Stimulated activated naive CD4-positive, alpha-beta T cell treated with Interleukin-2 at 50 U/mL for 16 hours (primary cell): ENCODE measurements at regions not wholly inside any gene's neighbourhood (a gene's known extent, or its start where the extent isn't known, plus 50 kb on each side); places are given as distances from the start of the nearest gene placed in this dataset.
"Not testable (repeated sequence)": the region's sequence is repeated elsewhere in the genome, so short reads cannot be mapped to it uniquely, and the experiment has no call there.

ENCODE experiments used
- DNase-seq: peaks from one replicate; lab custom pipeline; 2025; lab: John Stamatoyannopoulos, UW

DNA sequence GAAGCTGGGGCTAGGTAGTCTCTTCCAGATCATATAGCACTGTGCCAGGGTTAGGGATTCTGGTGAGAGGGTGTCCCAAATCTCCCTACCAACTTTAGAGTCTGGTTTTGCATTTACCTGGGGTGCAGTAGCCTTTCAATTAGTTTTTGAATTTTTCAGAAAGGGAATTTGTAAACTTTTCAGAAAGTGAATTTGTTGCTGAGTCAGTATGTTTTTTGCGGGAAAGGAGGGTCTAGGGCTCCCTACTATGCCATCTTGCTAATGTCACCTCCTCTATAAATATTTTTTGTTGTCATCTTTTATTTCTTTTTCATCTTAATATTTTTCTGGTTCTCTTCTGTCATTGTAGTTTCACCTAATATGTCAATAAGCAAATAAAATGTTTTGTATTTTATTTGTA is 95.8 kb upstream of the FAM98A start:
- no peak for DNase-seq

DNA sequence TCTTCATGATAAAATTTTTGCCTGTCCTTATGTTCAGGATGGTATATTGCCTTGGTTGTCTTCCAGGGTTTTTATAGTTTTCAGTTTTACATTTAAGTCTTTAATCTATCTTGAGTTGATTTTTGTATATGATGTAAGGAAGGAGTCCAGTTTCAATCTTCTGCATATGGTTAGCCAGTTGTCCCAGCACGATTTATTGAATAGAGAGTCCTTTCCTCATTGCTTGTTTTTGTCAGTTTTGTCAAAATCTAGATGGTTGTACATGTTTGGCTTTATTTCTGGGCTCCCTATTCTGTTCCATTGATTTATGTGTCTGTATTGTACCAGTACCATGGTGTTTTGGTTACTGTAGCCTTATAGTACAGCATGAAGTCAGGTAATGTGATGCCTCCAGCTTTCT is 91.6 kb upstream of the FAM98A start:
- not testable (repeated sequence) for DNase-seq

DNA sequence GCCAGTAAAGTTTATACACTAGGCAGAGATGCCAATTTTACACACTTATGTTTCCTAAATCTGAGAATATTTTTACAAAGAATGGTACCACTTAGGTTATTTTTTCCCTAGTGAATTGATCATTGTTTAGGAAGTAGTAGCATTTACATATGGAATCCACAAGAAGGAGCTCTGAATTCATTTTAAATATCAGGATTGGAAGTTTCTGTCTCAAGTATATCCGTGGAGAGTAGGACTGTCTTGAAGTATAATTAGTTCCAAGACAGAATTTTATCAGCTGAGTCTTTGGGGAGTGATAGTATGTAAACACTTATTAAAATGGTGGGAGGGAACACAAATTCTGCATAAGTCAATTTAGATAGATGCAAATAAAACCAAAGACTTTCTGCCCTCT is 82.3 kb upstream of the FAM98A start:
- DNase-seq = no peak

DNA sequence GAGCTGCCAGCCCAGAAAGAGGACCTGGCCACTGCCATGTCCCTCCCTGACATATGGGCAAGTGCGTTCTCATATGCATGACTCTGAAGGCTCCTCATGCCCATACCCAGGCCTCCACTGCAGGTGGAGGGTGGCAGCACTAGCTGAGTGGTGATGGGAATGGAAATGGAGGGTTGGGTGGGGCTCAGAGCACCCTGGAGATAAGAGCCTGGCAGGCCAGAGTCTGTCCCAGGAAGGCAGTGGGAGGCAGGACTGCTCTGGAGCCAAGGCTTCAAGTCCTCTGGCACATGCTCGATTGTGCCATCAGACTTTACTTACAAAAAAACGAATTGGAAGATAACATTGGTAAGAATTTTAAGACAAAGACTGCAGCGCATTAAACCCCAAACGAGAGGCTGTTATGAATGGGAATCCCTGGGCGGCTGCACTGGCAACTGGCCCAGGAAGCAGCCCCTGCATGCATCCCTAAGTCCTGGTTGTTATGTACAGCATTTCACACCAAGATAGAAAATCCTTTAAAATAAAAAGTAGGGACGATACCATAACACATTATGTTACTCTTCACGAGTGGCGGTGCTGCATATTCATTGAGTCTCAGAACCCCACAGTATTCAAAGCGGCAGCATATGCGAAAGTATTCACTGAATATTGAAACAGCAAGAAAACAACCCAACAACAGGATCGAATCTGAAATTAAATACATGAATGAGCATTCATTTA is 81.7 kb upstream of the FAM98A start:
- DNase-seq = no peak

DNA sequence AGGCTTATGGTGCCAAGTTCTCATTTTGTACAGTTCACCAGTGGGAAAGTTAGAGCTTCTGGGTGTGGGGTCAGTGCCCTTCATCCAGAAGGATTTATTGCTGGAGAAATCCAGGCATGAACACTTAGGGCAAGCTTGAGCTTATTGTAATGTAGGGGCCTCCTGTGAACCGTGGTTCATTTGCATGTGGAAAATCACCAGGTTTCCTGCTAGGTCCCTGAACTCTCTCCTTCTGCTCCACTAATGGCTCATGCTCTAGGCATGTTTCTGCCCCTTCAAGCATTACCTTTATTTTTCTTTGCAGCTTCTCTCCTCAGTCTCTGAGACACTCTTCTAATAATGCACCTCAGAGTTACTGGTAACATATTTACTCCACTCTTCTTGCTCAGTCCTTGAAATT is 79.3 kb upstream of the FAM98A start:
- DNase-seq = no peak

DNA sequence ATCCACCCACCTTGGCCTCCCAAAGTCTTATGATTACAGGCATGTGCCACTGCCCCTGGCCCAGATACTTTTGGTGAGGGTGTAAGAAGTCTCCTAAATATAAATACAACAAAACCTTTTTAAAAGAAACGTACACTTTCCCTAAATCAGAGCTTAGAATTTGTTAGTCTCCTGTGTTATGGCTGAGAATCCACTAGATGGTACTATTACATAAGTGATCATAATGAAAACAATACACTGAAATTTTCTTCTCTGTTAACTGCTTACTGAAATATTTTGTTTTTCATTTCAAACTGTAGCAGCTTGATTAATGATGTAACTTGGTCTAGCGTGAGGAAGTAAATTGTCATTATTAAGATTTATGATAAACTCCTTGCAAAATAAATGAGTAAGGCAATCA is 74.8 kb upstream of the FAM98A start:
- no peak for DNase-seq

DNA sequence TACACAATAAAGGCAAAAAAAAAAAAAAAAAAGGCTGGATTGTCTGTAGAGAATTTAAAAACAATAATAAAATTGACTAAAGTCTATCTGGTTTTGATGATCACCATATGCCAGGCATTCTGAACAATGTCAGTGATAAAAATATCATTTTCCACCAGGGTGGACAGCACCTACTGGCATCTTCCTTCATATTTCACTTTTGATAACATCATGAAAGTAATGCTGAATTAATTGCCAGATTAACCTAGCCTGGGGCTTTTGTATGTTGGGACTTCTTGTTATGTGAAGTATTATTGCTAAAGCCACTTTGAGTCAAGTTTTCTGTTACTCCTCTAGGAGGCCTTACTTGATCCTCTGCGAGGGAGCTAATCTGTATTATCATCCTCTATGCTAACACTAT is 73.8 kb upstream of the FAM98A start:
- DNase-seq = no peak

DNA sequence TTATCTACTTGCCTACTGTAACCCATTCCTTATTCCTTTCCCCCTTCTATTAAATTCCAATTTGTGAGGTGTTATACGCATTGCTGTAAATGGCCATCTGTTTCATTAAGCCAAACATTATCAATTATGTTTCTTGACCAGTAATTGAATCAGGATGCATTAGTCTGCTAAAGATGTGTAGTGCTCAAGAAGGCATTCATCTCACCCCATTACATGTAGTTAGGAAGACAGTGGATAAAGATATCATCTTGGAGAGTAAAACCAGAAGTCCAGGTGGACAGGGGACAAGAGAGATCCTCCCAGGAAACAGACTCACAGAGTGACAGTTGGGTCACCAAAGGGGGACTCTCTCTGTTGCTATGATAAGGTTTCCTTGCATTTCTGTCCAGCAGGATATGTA is 73.3 kb upstream of the FAM98A start:
- no peak for DNase-seq

DNA sequence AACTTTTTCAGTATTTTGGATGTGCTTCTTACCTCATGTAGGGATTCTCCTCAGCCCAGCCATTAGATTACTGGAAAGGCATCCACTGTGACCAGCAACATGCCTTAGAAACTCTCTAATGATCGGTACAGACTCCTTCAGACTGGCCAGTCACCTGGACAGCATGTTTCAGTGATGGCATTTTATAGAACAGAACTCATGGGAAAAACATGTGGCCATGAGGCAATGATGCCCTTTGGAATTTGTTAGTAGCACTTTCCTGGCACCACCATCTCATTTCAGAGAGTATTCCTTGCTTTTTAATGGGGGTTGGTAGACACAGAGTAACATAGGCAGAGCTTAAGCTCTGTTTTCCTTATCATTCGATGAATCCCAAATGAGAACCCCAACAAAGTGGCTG is 72.1 kb upstream of the FAM98A start:
- no peak for DNase-seq

DNA sequence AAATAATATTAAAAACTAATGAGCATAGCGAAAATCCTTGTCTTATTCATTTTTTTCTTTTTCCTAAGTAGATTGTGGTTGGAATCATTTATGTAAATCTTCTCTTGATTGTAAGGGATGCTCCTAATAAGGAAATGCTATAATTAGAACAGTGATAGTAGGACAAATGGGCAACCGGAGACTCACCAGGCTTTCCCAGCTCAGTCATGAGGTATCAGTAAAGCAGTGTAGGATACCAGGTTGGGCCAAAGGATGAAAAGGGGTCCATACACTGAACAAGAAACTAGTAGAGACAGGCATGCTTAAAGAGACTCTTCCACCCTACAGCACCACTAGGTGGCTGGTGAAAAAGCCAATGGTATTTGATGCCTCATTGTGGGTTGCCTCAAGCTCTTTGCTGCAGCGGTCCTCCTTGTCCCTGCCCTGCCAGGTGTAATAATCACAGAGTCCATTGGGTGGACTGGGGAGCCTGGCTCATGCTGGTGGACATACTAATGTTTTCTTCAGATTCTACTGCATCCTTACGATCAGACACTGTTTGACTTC is 71.4 kb upstream of the FAM98A start:
- no peak for DNase-seq

DNA sequence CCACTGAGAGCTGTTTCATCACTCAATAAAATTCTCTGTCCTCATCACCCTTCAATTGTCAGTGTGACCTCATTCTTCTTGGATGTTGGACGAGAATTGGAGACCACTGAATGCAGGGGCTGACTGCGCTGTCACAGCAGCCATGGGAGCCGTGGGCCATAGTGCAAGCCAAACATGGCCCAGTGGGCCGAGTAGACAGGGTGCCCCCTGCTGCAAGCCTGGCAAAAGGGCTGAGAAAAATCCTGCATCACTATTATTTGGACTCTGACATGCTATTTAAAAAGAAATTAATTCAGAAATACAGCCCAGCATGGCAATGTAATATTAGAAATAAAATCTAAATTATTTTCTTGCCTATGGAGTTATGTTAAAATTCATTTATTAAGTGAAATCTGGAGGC is 67.8 kb upstream of the FAM98A start:
- DNase-seq = no peak

DNA sequence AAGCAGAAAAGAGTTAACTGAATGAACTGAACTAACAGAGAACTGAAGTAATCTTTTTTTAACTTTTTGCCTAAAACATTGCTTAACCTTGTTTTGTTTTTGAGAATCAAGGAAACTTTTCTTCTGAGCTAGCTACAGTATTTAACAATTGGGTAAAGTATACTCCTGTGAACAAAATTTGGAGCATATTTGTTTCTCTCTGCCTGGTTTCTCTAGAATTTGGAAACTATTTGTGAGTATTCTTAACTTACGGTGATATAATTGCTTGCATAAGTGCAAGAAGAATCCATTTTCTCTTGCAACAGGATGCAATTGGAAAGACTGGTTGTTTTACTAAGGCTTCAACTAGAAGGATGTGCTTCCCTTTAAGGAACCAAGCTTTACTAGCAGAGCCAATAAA is 65.9 kb upstream of the FAM98A start:
- no peak for DNase-seq

DNA sequence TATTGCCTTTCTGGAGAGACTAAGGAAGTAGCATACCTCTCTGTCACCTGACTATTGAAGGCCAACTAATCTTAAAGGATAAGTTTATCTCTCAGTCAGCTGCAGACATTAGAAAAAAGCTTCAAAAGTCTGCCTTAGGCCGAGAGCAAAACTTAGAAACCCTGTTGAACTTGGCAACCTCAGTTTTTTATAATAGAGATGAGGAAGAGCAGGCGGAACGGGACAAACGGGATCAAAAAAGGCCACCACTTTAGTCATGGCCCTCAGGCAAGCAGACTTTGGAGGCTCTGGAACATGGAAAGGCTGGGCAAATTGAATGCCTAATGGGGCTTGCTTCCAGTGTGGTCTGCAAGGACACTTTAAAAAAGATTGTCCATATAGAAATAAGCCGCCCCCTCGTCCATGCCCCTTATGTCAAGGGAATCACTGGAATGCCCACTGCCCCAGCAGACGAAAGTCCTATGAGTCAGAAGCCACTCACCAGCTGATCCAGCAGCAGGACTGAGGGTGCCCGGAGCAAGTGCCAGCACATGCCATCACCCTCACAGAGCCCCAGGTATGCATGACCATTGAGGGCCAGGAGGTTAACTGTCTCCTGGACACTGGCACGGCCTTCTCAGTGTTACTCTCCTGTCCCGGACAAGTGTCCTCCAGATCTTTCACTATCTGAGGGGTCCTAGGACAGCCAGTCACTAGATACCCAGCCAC is 61.5 kb upstream of the FAM98A start:
- no peak for DNase-seq

DNA sequence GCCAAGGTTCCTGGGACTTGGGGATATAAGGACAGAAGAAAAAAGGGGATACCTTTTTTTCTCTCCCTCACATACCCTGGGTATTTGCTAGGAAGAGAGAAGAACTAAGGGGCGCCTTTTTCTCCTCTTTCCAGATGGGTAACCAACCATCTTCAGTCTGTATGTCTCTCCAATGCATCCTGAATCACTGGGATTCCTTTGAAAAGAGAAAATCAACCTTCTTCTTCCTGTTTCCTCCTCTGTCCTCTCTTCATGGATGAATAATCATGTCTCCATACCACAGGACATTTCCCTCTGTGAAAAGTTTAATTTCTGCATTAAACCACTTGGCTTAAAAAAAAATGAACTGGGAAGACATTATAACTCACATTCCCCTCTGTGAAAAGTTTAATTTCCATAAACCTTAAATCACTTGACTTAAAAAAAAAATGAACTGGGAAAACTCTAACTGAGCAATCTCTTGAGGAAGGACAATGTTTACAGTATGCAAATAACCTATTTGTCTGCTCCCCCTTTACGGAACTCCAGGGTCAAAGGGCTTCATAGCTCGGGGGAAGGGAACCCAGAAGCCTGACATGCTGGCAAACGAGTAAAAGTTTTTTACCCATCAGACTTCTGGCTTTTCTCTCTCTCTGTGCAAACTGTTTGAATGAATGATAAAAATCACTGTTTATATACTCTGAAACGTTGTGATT is 56.7 kb upstream of the FAM98A start:
- DNase-seq = no peak

DNA sequence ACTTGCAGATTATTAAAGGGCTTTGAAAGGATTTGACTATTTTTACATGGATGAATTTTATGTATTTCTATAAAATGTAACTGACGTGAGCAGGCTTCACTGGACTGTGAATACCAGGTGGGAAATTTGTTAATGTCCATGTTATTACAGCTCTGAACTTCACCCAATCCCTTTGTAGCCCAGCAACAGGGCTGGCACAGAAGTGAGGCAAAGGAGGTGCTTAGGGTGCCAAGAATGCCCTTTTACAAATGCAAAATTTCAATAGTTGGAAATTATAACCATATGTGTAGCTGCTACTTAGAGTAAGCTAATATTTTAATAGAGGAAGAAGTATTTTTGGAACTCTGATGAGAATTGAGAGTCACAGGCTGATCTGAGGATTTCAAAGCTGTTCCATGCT is 53.7 kb upstream of the FAM98A start:
- no peak for DNase-seq

DNA sequence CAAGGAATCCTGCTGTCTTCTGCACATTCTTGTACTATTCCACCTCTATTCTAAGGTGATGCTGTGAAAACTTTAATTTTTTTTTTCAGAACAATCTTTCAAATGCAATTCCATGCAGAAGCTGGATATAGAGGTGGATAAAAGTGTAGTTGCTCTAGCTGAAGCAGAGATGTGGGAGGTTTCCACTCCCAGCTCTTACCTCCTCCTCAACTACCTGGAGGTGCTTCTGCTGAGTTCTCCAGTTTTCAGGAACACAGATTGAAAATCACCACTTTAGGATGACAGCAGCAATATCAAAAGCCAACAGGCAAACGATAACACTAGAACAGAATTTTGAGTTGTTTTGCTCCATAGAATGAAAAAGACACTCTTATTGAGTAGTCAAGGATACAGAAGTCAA is 51.1 kb upstream of the FAM98A start:
- no peak for DNase-seq
